ENCODE measurements at regions not wholly inside any gene's neighbourhood (a gene's known extent, or its start where the extent isn't known, plus 50 kb on each side); places are given as distances from the start of the nearest gene placed in this dataset.
A peak's percentile ranks its signal among the peaks of the same experiment; 100 is the strongest.

DNA sequence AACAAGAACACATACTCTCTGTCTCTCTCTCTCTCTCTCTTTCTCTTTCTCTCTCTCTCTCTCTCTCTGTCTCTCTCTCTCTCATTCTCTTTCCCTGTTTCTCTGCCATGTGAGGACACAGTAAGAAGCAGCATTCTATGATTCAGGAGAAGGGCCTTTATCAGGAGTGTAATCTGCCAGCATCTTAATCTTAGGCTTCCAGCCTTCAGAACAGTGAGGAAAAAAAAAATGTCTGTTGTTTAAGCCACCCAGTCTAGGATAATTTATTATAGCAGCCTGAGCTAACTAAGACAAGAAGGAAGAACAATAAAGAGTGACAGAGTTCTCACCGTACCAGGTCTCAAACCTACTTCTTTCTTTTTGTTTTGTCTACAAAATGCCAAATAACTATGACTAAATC, 399.4 kb downstream of the SOCS6 start:
- Mint-ChIP-seq H3K4me1 (peaks cover 4 to 61% (median 41%) of the 10 kb centered on the region in 7 donors), H3K27me3 (no peaks in the 10 kb centered on the region), H3K9me3 (peaks cover 0 to 14% (median 6%) of the 10 kb centered on the region in 11 donors), H3K36me3 (peaks cover 0 to 6% (median 3%) of the 10 kb centered on the region in 5 donors), H3K27ac (peak overlapping the region in 8 of 9 donors; percentile 7 to 84 (median 73)), H3K4me3 (peak overlapping the region in 5 of 10 donors; percentile 6 to 40 (median 19))
- Histone ChIP-seq H3K27me3 (ENCODE audit: control insufficient read depth in 2 of 2, insufficient read depth in 2 of 2, low read length in 2 of 2) (no peaks in the 10 kb centered on the region), H3K36me3 (ENCODE audit: control insufficient read depth in 2 of 3, insufficient read depth in 3 of 3, low read length in 3 of 3) (no peaks in the 10 kb centered on the region), H3K4me1 (ENCODE audit: control insufficient read depth in 2 of 2, insufficient read depth in 2 of 2, low read length in 2 of 2) (peaks cover 0 to 10% of the 10 kb centered on the region in 2 donors), H3K4me3 (ENCODE audit: low read length) (no peak overlapping the region), H3K9me3 (ENCODE audit: control insufficient read depth in 2 of 3, low read length in 3 of 3) (no peaks in the 10 kb centered on the region), H3K27ac (ENCODE audit: low read depth, low read length) (no peak overlapping the region)
- ChIA-PET CTCF (no interaction called here), POLR2A (interaction anchor here (1.5 to 1.6 kb wide), 2 partner anchors 14 to 68 kb away, joined by 3 to 4 read pairs; no protein-coding TSS in a partner anchor)
- DNase-seq, result no peak
- intact Hi-C loops (cut with micrococcal nuclease), result no loop called here
- ATAC-seq, result no peak

DNA sequence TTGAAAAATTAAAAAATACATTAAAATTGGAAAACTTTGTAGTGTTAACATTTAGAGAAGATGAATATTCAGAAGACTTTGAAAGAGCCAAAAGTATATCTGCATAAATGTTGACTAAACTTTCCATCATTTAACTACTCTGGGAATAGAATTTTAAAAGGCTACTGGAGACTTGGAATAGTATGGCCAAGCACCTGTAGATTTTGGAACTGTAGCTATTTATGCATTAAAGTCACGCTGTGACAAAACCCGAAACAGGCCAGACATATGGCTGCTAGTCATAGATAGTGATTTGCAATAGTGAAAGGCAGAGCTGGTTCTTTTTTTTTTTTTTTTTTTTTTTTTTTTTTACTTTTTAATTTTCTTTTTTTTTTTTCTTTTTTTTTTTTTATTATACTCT, 396.0 kb downstream of the SOCS6 start:
- intact Hi-C loops (cut with micrococcal nuclease), result no loop called here
- Histone ChIP-seq H3K27ac (ENCODE audit: low read depth, low read length) (no peak overlapping the region), H3K27me3 (ENCODE audit: control insufficient read depth in 2 of 2, insufficient read depth in 2 of 2, low read length in 2 of 2) (no peaks in the 10 kb centered on the region), H3K9me3 (ENCODE audit: control insufficient read depth in 2 of 3, low read length in 3 of 3) (no peaks in the 10 kb centered on the region), H3K36me3 (ENCODE audit: control insufficient read depth in 2 of 3, insufficient read depth in 3 of 3, low read length in 3 of 3) (no peaks in the 10 kb centered on the region), H3K4me3 (ENCODE audit: low read length) (no peak overlapping the region), H3K4me1 (ENCODE audit: control insufficient read depth in 2 of 2, insufficient read depth in 2 of 2, low read length in 2 of 2) (peaks cover 0 to 15% of the 10 kb centered on the region in 2 donors)
- peak overlapping the region in 1 of 10 donors; percentile 24 for H3K4me3 Mint-ChIP-seq
- CTCF ChIA-PET, result no interaction called here
- POLR2A ChIA-PET, result interaction anchor here (1.5 to 4.0 kb wide), 4 partner anchors 10 to 63 kb away, joined by 4 to 40 read pairs (median 16); no protein-coding TSS in a partner anchor
- peak overlapping the region in 6 of 9 donors; percentile 55 to 94 (median 83) for H3K27ac Mint-ChIP-seq
- DNase-seq (no peak), ATAC-seq (no peak)
- H3K9me3 Mint-ChIP-seq, result peaks cover 0 to 20% (median 7%) of the 10 kb centered on the region in 11 donors
- H3K36me3 Mint-ChIP-seq, result peaks cover 0 to 4% (median 0%) of the 10 kb centered on the region in 5 donors
- no peaks in the 10 kb centered on the region for H3K27me3 Mint-ChIP-seq
- H3K4me1 Mint-ChIP-seq, result peaks cover 6 to 45% (median 33%) of the 10 kb centered on the region in 7 donors

DNA sequence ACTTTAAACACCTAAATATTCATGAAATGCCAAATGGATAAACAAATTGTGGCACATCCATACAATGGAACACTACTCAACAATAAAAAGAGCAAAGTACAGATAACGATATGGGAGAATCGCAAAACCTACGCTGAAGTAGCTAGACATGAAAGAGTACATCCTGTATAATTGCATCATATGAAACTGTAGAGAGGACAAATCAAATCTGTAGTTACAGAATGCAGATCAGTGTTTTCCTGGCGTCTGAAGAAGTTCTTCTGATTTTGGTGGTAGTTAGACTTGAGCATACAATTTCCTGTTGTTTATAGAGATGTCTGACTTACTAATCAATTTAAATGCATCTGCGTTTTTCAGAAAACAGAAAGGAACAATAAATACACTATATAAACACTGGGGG, 394.4 kb downstream of the SOCS6 start:
- ATAC-seq (peak; percentile 94), DNase-seq (peak in 7 of 9 donors; percentile 39 to 78 (median 70))
- intact Hi-C loops (cut with micrococcal nuclease), result loop anchor here in 1 of 2 donors (1.0 kb wide), 4 partner anchors 10 to 84 kb away; no protein-coding TSS in a partner anchor
- no peaks in the 10 kb centered on the region for H3K9me3 ChIP-seq (ENCODE audit: control insufficient read depth in 2 of 3, low read length in 3 of 3)
- Mint-ChIP-seq H3K4me3 (peak overlapping the region in 9 of 10 donors; percentile 6 to 65 (median 30)), H3K27me3 (no peaks in the 10 kb centered on the region), H3K4me1 (peaks cover 4 to 37% (median 30%) of the 10 kb centered on the region in 7 donors), H3K36me3 (peaks cover 0 to 4% (median 0%) of the 10 kb centered on the region in 5 donors), H3K27ac (peak overlapping the region in 8 of 9 donors; percentile 80 to 97 (median 89)), H3K9me3 (peaks cover 0 to 18% (median 7%) of the 10 kb centered on the region in 11 donors)
- POLR2A ChIA-PET, result interaction anchor here (0.6 to 4.0 kb wide), 10 partner anchors 8 to 1358 kb away, joined by 3 to 40 read pairs (median 5); no protein-coding TSS in a partner anchor
- no peaks in the 10 kb centered on the region for H3K36me3 ChIP-seq (ENCODE audit: control insufficient read depth in 2 of 3, insufficient read depth in 3 of 3, low read length in 3 of 3)
- no peaks in the 10 kb centered on the region for H3K27me3 ChIP-seq (ENCODE audit: control insufficient read depth in 2 of 2, insufficient read depth in 2 of 2, low read length in 2 of 2)
- CTCF ChIA-PET, result interaction anchor here (0.8 to 1.8 kb wide), 4 partner anchors 10 to 192 kb away, joined by 3 to 5 read pairs (median 4); no protein-coding TSS in a partner anchor
- H3K4me1 ChIP-seq (ENCODE audit: control insufficient read depth in 2 of 2, insufficient read depth in 2 of 2, low read length in 2 of 2), result peaks cover 0 to 15% of the 10 kb centered on the region in 2 donors
- peak overlapping the region; percentile 65 for H3K27ac ChIP-seq (ENCODE audit: low read depth, low read length)
- no peak overlapping the region for H3K4me3 ChIP-seq (ENCODE audit: low read length)

DNA sequence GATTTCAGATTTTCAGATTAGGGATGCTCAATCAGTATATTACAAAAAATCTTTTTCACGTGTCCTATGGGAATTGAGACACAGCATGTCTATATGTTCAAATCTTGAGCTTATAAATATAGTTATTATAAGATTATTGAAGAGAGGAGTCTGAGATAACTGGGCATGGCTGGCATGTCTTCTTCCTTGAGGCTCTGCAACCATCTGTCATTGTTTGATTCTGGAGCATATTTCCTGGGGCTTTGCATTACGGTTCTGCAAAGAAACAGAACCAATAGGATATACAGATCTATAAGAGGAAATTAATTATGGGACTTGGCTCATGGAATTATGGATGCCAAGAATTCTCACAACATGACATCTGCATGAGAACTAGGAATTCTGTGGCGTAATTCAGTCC, 386.1 kb downstream of the SOCS6 start:
- intact Hi-C loops (cut with micrococcal nuclease), result loop anchor here in 1 of 2 donors (5.0 to 10.0 kb wide), 3 partner anchors 107 to 730 kb away; partner anchors contain the start of gene CD226
- Mint-ChIP-seq H3K27ac (peak overlapping the region in 8 of 9 donors; percentile 17 to 95 (median 60)), H3K36me3 (peaks cover 0 to 8% (median 1%) of the 10 kb centered on the region in 5 donors), H3K27me3 (no peaks in the 10 kb centered on the region), H3K9me3 (peaks cover 0 to 20% (median 6%) of the 10 kb centered on the region in 11 donors), H3K4me3 (no peak overlapping the region), H3K4me1 (peaks cover 11 to 71% (median 56%) of the 10 kb centered on the region in 7 donors)
- Histone ChIP-seq H3K27me3 (ENCODE audit: control insufficient read depth in 2 of 2, insufficient read depth in 2 of 2, low read length in 2 of 2) (no peaks in the 10 kb centered on the region), H3K4me3 (ENCODE audit: low read length) (no peak overlapping the region), H3K27ac (ENCODE audit: low read depth, low read length) (no peak overlapping the region), H3K9me3 (ENCODE audit: control insufficient read depth in 2 of 3, low read length in 3 of 3) (peaks cover 0 to 8% (median 0%) of the 10 kb centered on the region in 3 experiments), H3K36me3 (ENCODE audit: control insufficient read depth in 2 of 3, insufficient read depth in 3 of 3, low read length in 3 of 3) (no peaks in the 10 kb centered on the region), H3K4me1 (ENCODE audit: control insufficient read depth in 2 of 2, insufficient read depth in 2 of 2, low read length in 2 of 2) (peaks cover 3 to 42% of the 10 kb centered on the region in 2 donors)
- ChIA-PET CTCF (interaction anchor here (4.4 kb wide), 1 partner anchor 53 kb away, joined by 19 read pairs; no protein-coding TSS in a partner anchor), POLR2A (interaction anchor here (1.2 to 7.7 kb wide), 4 partner anchors 15 to 53 kb away, joined by 4 to 70 read pairs (median 6); no protein-coding TSS in a partner anchor)
- no peak for ATAC-seq
- no peak for DNase-seq

DNA sequence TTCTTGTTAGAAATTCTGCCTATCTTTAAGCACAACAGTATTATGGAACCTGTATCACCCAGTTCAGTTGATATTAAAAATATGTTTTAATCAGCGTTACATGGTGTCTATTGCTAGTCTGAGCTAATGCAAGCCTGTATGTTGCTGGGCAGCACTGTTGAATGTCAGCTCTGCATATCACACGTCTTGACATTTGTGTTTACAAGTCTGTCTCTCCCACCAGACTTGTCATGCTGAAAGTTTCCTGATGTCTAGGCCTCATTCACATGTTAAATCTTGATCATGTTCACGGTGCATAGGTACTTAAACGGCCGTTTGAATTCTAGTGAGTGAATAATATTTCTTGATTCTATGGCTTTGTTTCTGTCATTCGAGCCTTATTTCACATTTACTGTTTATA, 385.0 kb downstream of the SOCS6 start:
- peaks cover 0 to 11% (median 1%) of the 10 kb centered on the region in 5 donors for H3K36me3 Mint-ChIP-seq
- peaks cover 0 to 24% (median 10%) of the 10 kb centered on the region in 11 donors for H3K9me3 Mint-ChIP-seq
- Histone ChIP-seq H3K9me3 (ENCODE audit: control insufficient read depth in 2 of 3, low read length in 3 of 3) (peaks cover 0 to 18% (median 8%) of the 10 kb centered on the region in 3 experiments), H3K4me3 (ENCODE audit: low read length) (peak overlapping the region; percentile 18), H3K36me3 (ENCODE audit: control insufficient read depth in 2 of 3, insufficient read depth in 3 of 3, low read length in 3 of 3) (no peaks in the 10 kb centered on the region), H3K27me3 (ENCODE audit: control insufficient read depth in 2 of 2, insufficient read depth in 2 of 2, low read length in 2 of 2) (no peaks in the 10 kb centered on the region), H3K27ac (ENCODE audit: low read depth, low read length) (peak overlapping the region; percentile 74), H3K4me1 (ENCODE audit: control insufficient read depth in 2 of 2, insufficient read depth in 2 of 2, low read length in 2 of 2) (peaks cover 3 to 50% of the 10 kb centered on the region in 2 donors)
- no peak for ATAC-seq
- peak overlapping the region in 5 of 10 donors; percentile 12 to 59 (median 34) for H3K4me3 Mint-ChIP-seq
- intact Hi-C loops (cut with micrococcal nuclease), result loop anchor here in 1 of 2 donors (5.0 to 10.0 kb wide), 3 partner anchors 108 to 729 kb away; partner anchors contain the start of gene CD226
- DNase-seq, result no peak
- CTCF ChIA-PET, result interaction anchor here (1.2 to 4.4 kb wide), 4 partner anchors 9 to 52 kb away, joined by 3 to 19 read pairs (median 9); no protein-coding TSS in a partner anchor
- H3K27me3 Mint-ChIP-seq, result no peaks in the 10 kb centered on the region
- H3K4me1 Mint-ChIP-seq, result peaks cover 11 to 75% (median 60%) of the 10 kb centered on the region in 7 donors
- POLR2A ChIA-PET, result interaction anchor here (0.7 to 7.7 kb wide), 9 partner anchors 10 to 109 kb away, joined by 3 to 70 read pairs (median 5); no protein-coding TSS in a partner anchor
- peak overlapping the region in 8 of 9 donors; percentile 89 to 98 (median 94) for H3K27ac Mint-ChIP-seq

DNA sequence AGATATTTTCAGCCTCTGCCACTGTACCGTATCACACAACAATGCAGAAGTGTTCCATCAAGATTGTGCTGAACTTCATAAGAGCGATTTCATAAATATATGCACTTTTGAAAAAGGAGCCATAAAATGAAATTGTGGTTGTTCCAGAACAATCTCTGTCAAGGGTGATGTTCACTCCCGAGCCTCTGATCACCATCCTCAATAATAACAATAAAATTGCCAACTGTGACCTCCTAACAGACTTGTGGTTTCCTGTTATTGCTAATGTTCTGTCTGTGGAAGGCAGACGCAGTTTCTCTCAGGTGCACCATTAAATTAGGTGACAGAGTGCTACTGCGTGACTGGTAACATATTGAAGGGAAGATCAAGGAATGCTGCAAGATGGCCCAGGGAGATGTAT, 383.7 kb downstream of the SOCS6 start:
- DNase-seq (peak in 7 of 9 donors; percentile 62 to 88 (median 83)), ATAC-seq (peak; percentile 92)
- H3K4me3 Mint-ChIP-seq, result peak overlapping the region in 9 of 10 donors; percentile 1 to 70 (median 50)
- peaks cover 0 to 21% (median 8%) of the 10 kb centered on the region in 3 experiments for H3K9me3 ChIP-seq (ENCODE audit: control insufficient read depth in 2 of 3, low read length in 3 of 3)
- H3K4me1 ChIP-seq (ENCODE audit: control insufficient read depth in 2 of 2, insufficient read depth in 2 of 2, low read length in 2 of 2), result peaks cover 3 to 52% of the 10 kb centered on the region in 2 donors
- H3K27me3 Mint-ChIP-seq, result no peaks in the 10 kb centered on the region
- peaks cover 11 to 70% (median 60%) of the 10 kb centered on the region in 7 donors for H3K4me1 Mint-ChIP-seq
- peaks cover 0 to 30% (median 14%) of the 10 kb centered on the region in 11 donors for H3K9me3 Mint-ChIP-seq
- H3K36me3 Mint-ChIP-seq, result peaks cover 0 to 11% (median 1%) of the 10 kb centered on the region in 5 donors
- peak overlapping the region; percentile 74 for H3K27ac ChIP-seq (ENCODE audit: low read depth, low read length)
- intact Hi-C loops (cut with micrococcal nuclease), result loop anchor here in 1 of 2 donors (1.0 to 10.0 kb wide), 8 partner anchors 9 to 728 kb away; partner anchors contain the start of gene CD226
- ChIA-PET CTCF (interaction anchor here (1.2 to 4.4 kb wide), 5 partner anchors 11 to 181 kb away, joined by 3 to 19 read pairs (median 5); no protein-coding TSS in a partner anchor), POLR2A (interaction anchor here (0.6 to 7.7 kb wide), 11 partner anchors 9 to 110 kb away, joined by 3 to 70 read pairs (median 4); no protein-coding TSS in a partner anchor)
- no peaks in the 10 kb centered on the region for H3K27me3 ChIP-seq (ENCODE audit: control insufficient read depth in 2 of 2, insufficient read depth in 2 of 2, low read length in 2 of 2)
- peak overlapping the region in 8 of 9 donors; percentile 89 to 98 (median 94) for H3K27ac Mint-ChIP-seq
- no peak overlapping the region for H3K4me3 ChIP-seq (ENCODE audit: low read length)
- H3K36me3 ChIP-seq (ENCODE audit: control insufficient read depth in 2 of 3, insufficient read depth in 3 of 3, low read length in 3 of 3), result no peaks in the 10 kb centered on the region

Data from naive thymus-derived CD4-positive, alpha-beta T cell (primary cell).